ENCODE measurements at regions not wholly inside any gene's neighbourhood (a gene's known extent, or its start where the extent isn't known, plus 50 kb on each side); places are given as distances from the start of the nearest gene placed in this dataset.

GRCh38 chr1:37393173-37394120 lies 80.9 kb upstream of the ZC3H12A start:
- DNase-seq = no peak

GRCh38 chr1:37394574-37395464 lies 79.6 kb upstream of the ZC3H12A start:
- DNase-seq = no peak

- DNase-seq = no peak
Observed at GRCh38 chr1:37398096-37398495, 76.3 kb upstream of the ZC3H12A start.

- no peak for DNase-seq
Observed at GRCh38 chr1:37399205-37399604, 75.2 kb upstream of the ZC3H12A start.

DNA sequence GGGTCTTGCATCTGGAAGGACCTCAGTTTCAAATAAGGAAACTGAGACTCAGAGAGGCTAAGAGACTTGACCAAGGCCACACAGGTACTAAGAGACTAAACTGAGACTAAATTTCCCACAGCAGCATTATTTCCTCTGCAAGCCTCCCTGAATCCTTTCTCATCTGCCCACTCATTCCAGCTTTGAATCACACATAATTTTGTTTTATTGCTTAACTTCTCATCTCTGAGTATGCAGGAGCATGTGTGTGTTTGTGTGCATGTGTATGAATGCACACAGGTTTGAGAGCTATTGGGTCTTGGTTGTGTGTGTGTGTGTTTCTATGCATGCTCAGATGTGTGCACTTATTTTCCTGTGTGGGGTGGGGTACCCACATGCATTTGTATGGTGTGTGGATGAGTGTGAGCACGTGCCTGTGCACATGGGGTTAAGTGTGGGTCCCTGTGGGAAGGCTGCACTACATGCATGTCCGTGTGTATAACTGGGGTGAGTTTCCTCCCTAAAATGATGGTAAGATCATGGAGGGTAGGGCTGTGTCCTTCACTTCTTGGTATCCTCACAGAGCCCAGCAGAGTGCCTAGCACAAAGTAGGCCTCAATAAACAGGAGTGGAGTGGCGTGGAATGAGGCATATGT lies 74.4 kb upstream of the ZC3H12A start:
- DNase-seq = no peak

- no peak for DNase-seq
Observed at GRCh38 chr1:37400466-37401225, 73.7 kb upstream of the ZC3H12A start.

- DNase-seq = no peak
Observed at GRCh38 chr1:37403166-37403565, 71.2 kb upstream of the ZC3H12A start.

DNA sequence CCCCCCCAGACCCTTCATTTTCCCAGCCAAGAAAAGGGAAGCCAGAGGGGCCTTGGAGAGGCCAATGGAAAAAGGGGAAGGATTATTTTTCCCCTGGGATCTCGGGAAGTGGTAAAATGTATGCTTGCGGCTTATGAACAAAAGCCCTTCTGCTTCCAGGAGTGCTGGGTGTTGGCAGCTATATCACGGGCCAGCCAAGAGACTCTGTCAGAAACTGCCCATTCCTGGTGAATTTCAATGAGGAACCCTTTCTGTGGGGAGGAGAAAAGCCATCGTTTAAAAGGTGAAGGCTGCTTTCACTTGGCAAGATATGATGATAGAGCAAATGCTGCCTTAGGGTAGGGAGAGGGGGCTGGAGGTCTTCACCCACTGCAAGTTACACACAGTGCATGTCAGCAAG lies 69.7 kb upstream of the ZC3H12A start:
- DNase-seq = no peak

DNA sequence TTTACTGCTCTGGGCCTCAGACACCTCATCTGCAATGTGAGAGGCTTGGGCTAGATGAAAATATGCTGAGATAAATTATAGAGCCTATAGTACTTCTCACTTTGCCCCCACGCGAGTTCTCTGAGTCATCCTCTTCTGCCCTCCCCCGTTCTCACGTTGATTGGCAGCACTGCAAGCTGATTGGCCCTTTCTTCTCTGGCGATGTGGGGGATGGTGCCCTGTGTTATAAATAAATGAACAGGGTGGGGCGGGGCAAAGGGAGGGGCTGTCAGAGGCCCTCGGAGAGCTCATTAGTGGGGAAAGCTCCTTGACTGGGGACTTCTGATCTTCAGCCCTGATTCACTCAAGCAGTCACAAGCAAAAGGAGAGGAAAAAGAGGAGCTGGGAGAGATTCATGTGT lies 64.3 kb upstream of the ZC3H12A start:
- DNase-seq = no peak

DNA sequence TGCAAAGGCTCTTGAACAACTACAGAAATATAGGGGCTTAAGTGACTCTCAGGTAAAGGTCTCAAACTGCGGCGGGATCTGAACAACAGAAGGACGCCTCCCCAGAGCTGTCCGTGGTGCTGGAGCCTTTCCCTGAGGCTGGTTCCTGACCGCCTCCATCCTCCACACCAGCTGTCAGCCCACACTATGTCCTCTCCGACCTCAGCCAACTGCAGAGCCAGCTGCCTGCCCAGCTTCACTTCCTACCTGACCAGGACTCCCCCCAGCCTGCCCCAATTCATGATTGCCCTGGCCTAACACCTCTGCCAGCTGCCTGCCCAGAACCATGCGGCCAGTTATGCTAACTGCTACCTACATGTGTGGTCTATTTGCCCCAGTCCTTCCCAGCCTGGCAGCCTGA lies 63.6 kb upstream of the ZC3H12A start:
- DNase-seq = no peak

DNA sequence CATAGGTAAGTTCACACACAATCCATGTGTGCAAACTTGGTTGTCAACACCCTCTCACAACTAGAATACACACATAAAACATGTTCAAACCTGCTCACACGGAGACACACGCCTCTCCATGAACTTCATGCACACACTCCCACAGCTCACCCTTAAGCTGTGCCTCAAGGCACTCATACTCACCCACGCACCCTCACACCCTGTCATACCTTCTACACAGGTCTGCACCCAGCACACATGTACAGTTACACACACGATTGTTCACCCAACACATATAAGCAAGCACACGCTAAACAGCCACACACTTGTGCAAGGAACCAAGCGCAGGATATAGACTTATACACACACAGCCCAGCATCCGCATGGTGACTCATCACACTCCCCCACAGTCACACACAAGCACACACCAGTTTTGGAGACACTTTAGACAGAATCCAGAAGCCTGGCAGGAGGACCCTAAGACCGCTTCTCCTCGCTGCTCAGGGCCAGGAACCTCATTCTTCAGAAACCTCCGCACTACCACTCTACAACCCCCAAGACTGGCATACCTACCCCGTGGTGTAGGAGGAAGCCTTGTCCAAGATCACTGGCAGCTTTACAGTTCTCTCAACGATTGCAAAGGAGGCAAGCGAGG lies 58.7 kb upstream of the ZC3H12A start:
- no peak for DNase-seq

- DNase-seq = no peak
Observed at GRCh38 chr1:37420456-37420855, 53.9 kb upstream of the ZC3H12A start.

DNA sequence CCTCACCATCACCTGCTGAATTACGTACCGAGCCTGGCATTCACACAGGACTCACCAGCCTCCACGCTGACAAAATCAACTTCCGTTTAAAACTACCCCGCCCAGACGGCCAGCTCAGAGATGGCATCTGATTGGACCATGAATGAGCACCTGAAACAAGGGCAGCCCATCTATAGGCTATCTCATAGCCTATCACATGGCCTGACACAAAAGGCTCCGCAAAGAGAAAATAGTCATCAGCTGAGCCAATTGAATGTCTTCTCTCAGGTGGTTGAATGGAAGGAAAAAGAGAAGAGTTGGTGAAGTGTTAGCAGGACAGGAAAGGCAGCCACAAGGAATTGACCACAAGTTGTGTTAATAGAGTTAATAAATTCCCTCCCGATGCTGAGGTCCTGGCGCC lies 50.6 kb upstream of the ZC3H12A start:
- DNase-seq = no peak

DNA sequence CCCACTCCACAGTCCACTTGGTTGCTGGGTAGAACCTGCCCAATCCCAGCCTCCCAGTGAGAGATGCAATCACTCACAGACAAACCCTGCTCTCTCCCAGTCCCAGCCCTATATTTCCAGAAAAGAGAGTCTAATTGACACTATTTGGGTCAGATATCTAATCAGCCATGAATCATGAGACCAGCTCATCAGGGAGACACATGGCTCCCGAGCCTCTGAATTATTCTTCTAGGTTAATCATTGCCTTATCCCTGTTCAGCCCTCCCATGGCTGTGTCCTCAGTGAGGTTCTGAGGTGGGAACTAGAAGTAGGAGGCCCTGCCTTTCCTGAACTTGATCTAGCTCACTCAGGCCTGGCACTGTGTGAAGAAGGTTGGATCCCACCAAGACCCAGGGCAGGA lies 49.9 kb upstream of the ZC3H12A start:
- no peak for DNase-seq
